KBM-7 (cell line): ENCODE measurements at regions not wholly inside any gene's neighbourhood (a gene's known extent, or its start where the extent isn't known, plus 50 kb on each side); places are given as distances from the start of the nearest gene placed in this dataset.

Source experiments
- DNase-seq: peaks from one replicate; pipeline ENCODE4 v3.0.0-alpha.2; 2015
- in situ Hi-C: fragments of 300-500 bp; cut with MboI; formaldehyde crosslinking; loops from 2 replicates; pipeline ENCODE4 v1.14.3; 2020; ENCODE audit warnings: low sequenced_read_pairs, low pct_unique_long_range_greater_than_20kb, mixed read lengths

DNA sequence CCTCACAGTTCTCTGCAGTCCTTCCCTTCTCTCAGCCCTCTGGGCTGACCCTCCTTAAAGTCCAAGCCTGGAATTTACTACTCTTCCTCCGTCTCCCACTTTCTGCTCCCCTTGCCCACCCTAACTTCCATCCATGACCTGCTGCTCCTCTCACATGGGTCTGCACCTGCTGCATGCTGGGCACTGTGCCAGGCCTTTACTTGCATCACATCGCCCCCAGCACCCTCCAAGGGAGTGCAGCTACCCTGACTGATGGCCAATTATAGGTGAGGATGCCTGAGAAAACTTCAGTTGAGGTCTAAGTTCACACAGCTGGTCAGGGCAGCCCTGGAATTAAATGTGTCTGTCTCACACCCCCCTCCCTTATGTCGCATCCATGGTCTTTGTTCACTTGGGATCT, 53.6 kb upstream of the ZPBP start:
- in situ Hi-C loops = no loop called here
- no peak for DNase-seq

DNA sequence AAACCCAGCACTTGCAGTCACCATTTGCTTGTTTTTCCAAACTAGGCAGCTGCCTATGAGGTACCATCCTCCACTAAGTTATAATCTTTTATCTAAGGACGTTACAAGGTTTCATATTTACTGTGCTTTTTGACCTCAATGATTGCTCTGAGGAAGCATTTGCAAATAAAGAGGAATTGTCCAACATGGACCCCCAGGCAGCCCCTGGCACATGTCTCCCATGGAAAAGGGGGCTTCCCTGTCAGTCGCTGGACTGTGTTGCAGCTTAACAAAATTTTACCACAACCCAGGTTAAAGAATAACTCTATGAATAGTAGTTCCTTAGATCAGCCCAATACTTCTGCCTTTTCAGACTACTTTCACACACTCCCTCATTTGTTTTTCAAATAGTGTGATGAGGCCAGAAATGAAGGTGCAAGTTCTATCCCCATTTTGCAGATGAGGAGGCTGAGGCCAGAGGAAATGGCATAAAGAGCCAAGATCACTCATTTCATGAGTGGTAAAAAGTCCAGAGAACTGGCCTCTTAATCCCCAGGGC, 52.8 kb upstream of the ZPBP start:
- in situ Hi-C loops = no loop called here
- DNase-seq = no peak

DNA sequence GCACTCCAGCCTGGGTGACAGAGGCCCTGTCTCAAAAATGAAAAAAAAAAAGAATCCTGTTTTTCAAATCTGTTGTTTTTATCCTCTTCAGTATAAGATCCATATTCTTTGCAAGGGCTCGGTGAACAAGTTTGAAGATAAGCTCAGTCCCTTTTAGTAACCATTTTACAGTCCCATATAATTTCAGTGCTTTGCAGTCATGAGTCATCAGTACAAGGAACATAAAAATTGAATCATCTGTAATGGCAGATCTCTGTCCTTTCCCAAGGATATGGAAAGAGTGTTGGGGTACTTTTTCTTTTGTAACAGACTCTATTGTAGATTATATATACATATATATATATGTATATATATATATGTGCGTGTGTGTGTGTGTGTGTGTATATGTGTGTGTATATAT, 52.2 kb upstream of the ZPBP start:
- no peak for DNase-seq
- in situ Hi-C loops = no loop called here
